GM21447 (cell line): ENCODE measurements at regions not wholly inside any gene's neighbourhood (a gene's known extent, or its start where the extent isn't known, plus 50 kb on each side); places are given as distances from the start of the nearest gene placed in this dataset.
"Not testable (repeated sequence)": the region's sequence is repeated elsewhere in the genome, so short reads cannot be mapped to it uniquely, and the experiment has no call there.

Experiments used
- ATAC-seq: cut with Tn5 transposase; IDR thresholded peaks from one replicate; pipeline ENCODE4 v1.9.1; 2021; ENCODE audit not compliant: unreplicated experiment

- not testable (repeated sequence) for ATAC-seq
Measured at GRCh38 chr3:89747541-89748278, 640.3 kb downstream of the EPHA3 start.

DNA sequence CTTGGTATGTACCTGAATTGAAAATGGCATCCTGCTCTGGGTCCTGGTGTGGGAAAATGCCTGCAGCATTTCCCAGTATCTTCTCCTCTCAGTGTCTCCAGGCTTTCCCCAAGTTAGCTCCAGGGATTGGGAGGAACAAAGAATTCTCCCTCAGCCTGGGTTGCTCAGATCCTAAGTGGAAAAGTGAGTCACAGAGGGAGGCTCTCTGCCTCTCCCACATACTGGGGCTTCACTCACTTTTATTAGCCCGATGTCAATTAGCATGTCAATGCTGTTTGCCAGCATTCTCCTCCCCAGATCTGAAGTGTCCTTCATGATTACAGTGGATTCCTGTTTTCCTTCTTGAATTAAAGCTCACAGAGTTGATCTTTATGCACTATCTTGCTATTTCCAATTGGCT lies 655.0 kb downstream of the EPHA3 start:
- ATAC-seq = no peak

GRCh38 chr3:89783341-89783927 lies 676.0 kb downstream of the EPHA3 start:
- ATAC-seq = no peak

DNA sequence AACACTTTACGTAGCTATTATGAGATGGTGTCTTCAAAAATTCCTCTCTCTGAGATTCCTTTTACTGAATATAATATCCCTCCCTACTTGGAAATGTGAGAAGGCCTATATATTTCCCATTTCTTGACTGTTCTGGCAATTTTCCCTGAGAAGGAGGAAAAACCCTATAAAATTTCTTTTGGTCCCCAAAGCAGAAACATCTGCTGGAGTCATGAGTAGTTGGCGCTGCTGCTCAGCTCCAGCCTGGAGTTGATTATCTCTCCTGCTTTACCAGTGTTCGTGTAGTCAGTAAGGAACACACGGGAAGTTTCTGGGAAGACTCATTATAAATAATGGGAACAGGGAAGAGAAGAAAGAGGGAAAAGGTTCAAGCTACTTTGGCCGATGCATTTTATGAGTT lies 680.1 kb downstream of the EPHA3 start:
- no peak for ATAC-seq

- no peak for ATAC-seq
Measured at GRCh38 chr3:89787979-89788378, 680.6 kb downstream of the EPHA3 start.

DNA sequence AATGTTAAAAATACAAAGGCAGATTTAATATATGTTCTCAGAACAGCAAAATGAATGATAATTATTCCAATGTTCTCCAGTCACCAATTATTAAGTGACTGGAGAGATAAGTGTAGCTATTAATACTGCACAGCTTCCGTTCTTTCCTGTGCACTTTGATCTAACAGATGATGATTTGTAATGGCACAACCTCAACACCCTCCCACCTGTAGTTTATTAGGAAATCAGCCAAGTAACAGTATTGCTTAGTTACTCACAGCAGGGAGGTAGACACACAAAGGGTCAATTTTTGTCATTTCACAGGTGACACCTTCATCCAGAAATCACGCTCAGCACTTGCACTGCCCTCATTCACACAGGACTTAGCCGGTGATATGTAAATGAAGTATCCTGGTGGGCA lies 688.1 kb downstream of the EPHA3 start:
- no peak for ATAC-seq

DNA sequence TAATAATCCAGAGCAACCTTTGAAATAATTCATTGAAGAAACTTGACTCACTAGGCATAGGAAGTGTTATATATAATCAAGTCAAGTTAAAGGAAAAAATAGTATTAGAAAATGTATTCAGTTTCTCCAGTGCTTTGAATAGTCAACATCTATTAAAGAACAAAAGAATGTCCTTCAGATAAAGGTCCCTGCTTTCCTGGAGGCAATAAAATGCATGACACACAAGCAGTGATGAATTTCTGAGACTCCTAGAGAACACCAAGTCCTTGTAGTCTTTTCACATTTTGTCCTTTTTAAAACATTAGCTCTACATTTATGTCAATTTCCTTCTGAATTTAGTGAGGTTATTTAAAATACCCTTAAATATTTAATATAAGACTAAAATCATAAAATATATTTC lies 695.5 kb downstream of the EPHA3 start:
- no peak for ATAC-seq

GRCh38 chr3:89803711-89804110 lies 696.3 kb downstream of the EPHA3 start:
- no peak for ATAC-seq

DNA sequence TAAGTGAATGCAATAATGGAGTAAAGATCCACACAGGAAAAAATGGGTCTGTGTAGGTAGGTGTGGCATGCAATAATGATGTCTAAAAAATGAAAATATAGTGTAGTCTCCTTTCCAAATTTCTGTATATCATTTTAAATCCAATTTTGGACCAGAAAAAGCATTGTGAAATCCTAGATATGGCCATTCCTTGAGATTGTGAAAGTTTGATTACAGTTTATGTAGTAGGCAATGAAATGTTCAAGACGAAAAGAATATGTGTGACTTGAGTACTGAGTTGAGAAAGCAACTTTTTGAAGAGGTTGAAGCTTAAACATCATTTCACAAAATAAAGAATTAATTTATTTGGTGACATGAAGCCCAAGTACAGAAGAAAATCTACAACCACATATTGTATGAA lies 698.7 kb downstream of the EPHA3 start:
- ATAC-seq = no peak

DNA sequence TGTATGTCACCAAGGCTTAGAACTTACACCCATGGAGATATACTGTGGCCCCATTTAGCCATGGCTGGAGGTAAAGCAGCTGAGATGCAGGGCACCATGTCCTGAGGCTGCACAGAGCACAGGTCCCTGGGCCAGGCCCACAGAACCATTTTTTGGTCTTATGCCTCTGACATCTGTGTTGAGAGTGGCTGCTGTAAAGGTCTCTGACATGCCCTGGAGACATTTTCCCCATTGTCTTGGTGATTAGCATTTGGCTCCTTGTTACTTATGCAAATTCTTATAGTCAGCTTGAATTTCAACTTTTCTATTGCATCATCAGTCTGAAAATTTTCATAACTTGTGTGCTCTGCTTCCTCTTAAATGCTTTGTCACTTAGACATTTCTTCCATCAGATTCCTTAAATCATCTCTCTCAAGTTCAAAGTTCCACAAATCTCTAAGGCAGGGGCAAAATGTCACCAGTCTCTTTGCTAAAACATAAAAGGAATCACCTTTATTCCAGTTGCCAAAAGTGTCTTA lies 701.3 kb downstream of the EPHA3 start:
- ATAC-seq = no peak

- ATAC-seq = no peak
Measured at GRCh38 chr3:89813500-89813899, 706.1 kb downstream of the EPHA3 start.

GRCh38 chr3:89841041-89841440 lies 733.6 kb downstream of the EPHA3 start:
- ATAC-seq = no peak

GRCh38 chr3:89845053-89845452 lies 737.6 kb downstream of the EPHA3 start:
- no peak for ATAC-seq

- no peak for ATAC-seq
Measured at GRCh38 chr3:89847955-89848354, 740.5 kb downstream of the EPHA3 start.

- ATAC-seq = no peak
Measured at GRCh38 chr3:89851974-89852621, 744.7 kb downstream of the EPHA3 start.

DNA sequence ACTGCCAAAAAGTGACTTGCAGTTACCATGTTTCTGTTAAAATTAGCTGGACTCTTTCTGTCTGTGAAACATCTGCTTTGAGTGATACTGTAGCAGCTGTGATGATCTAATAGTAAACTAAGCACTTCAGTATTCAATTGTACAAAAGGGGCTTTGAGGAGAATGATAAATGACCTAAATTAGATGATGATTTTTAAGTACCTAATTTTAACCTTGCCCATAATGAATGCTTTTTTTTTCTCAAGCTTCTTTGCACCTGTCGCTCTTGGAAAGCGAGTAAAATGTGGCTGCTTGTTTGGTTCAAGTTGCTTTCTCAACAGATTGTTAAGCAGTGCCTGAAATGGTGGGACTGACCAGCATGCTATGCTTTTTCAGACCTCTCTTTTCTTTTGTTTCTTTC lies 752.3 kb downstream of the EPHA3 start:
- ATAC-seq = no peak

- no peak for ATAC-seq
Measured at GRCh38 chr3:89867286-89867685, 759.9 kb downstream of the EPHA3 start.

- ATAC-seq = no peak
Measured at GRCh38 chr3:89876116-89876515, 768.7 kb downstream of the EPHA3 start.

GRCh38 chr3:89877230-89877629 lies 769.8 kb downstream of the EPHA3 start:
- ATAC-seq = no peak

- no peak for ATAC-seq
Measured at GRCh38 chr3:89889386-89889785, 782.0 kb downstream of the EPHA3 start.

- no peak for ATAC-seq
Measured at GRCh38 chr3:89908711-89909213, 801.3 kb downstream of the EPHA3 start.

DNA sequence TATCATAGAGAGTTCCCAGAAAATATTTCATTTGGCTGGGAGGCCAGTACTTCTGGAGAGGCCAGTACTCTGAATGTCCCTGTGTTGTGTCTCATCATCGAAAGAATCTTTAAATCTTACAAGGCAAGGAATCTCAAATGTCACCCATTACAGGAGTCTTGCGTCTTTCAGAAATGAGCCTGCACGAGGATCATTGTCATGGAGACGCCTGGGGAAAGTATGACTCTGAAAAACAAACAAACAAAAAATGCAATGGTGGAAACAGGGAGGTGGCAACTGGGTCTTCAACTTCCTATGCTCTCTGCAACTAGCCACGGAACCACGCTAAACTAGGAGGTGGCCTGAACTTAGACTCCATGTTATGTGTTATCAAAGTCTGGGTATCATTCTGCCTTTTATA lies 804.6 kb downstream of the EPHA3 start:
- no peak for ATAC-seq
